ENCODE measurements at regions not wholly inside any gene's neighbourhood (a gene's known extent, or its start where the extent isn't known, plus 50 kb on each side); places are given as distances from the start of the nearest gene placed in this dataset.

DNA sequence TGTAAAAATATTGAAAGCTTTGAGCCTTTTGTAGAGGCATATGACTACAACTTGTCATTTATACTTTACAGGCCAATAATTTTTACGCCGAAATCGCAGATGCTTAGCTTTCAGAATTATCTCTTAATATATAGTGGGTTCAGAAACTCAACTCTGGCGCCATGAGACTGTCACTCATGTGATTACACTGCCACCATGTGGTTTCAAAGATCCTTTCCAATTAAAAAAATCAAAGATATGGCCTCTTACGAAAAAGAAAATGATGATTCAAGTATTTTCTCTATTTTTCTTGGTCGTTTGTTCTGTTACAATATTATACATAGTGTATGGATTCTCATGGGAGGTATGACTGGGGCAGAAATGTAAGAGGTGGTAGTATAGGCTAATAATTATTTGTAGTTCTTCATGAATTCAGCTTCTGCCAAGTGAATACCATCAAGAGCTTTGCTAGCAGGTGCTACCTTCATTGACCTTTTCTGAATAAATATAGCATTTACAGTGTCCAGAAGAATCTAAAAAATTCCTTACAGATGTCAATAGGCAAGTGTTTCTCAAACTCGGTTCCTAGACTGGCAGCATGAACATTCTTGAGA, 751.7 kb upstream of the GOLIM4 start:
- peak; percentile 58 for DNase-seq (ENCODE audit: low spot score)

- no peak for DNase-seq (ENCODE audit: low spot score)
Measured at GRCh38 chr3:168844894-168845482, 749.3 kb upstream of the GOLIM4 start.

DNA sequence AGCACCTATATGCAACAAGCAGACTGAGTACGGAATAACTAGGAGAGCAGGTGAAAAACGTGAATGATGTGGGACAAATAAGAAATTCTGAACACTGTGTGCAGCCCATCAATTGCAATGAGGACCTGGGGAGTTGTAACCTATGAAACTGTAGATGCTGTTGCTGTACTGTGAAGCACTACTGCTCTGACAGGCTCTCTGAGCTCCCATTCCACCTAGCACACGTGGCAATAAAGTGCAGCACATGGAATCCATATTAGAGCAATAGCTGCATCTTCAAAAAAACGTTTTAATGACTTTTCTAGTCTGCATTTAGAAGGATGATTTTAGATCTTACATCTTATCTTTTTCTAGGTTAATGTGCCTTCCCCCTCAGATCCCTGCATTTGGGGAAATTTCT, 748.7 kb upstream of the GOLIM4 start:
- DNase-seq (ENCODE audit: low spot score), result no peak

DNA sequence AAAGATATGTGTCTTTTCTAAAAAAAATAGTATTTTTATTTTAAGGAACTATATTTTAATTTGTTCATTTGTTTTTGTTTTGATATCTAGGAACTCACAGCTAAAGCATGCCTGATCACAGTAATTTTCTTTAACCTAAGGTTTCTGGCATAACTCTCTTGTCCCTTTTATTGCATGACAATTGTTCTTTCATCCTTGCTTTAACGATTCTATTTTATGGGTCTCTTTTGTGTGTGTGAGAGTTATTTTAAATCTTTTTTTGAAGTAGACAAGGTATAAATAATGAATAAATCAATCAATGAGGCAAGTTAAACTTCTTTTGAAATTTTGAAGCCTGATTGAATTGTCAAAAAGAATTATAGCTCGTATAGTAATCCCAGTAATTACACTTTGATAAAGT, 747.8 kb upstream of the GOLIM4 start:
- DNase-seq (ENCODE audit: low spot score), result no peak

DNA sequence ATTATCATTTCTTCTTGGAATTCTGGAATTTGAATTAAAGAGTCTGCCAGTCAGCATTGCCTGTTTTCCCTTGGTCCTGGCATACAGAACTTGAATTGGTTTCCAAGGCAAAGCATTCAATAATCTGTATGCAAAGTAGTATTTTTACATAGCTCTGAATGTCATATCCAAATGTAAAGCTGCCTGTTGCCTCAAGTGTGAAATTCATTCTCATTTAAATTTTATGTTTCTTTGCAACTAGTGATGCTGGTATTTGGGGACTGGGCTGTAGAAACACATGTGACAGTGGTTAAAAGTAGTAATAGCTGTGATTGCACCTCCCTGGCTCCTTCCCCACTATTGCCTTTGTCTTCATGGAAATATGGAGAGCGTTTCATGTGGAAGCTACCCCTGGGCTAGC, 743.9 kb upstream of the GOLIM4 start:
- DNase-seq (ENCODE audit: low spot score), result no peak

DNA sequence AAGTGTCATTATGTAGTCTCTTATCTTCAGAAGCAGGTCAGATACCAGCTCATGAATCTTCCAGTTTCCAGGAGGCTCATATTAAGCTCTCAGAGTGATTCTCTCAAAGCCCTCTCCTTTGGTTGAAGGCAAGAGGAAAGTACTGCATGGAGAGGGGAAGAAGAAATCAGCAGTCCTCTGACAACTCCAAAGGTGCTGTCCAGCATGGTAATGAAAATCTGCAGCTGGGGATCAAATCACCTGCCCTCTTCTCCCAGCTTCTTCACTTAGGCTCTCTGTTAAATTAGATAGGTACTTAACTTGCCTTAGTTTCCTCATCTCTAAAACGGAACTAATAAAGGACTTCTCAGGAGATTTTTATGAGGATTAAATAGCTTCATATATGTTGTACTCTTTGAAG, 738.8 kb upstream of the GOLIM4 start:
- no peak for DNase-seq (ENCODE audit: low spot score)

DNA sequence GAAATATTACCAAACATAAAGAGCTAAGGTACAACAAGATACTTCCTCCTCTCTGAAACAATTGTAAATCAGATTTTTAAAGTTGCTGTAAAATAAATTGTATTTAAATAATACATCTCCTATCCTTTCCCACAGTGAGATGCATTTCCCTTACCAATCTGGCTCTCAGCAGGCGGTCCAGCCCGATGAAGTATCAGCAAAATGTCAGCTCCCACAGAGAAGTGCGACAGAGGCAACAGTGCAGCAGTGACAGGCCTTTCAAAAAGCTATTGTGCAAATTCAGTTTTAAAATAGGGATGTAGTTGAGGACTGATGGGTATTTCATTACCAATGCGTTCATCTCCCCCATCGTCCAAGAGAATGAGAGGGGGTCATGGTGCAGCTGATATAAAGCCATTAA, 733.2 kb upstream of the GOLIM4 start:
- no peak for DNase-seq (ENCODE audit: low spot score)

GRCh38 chr3:168828536-168828935, 732.8 kb upstream of the GOLIM4 start:
- no peak for DNase-seq (ENCODE audit: low spot score)

DNA sequence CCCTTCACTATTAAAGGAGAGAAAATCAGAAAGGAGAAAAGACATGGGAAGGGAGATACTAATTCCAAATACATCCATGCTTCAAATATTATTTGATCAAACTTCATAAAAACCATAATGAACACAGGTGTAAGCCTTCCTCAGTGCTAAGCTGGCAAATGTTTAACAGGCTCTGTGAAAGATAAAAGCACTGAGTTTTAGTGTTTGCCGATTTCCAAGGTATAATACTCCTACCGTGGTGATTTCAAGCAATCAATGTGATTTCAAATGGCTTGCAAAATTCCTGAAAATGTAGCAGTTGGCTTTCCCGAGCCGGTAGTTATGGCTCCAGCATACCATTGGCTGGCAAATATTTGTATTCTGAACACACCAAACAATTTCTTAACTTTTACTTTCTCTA, 732.3 kb upstream of the GOLIM4 start:
- no peak for DNase-seq (ENCODE audit: low spot score)

- no peak for DNase-seq (ENCODE audit: low spot score)
Measured at GRCh38 chr3:168824107-168824506, 728.4 kb upstream of the GOLIM4 start.

- no peak for DNase-seq (ENCODE audit: low spot score)
Measured at GRCh38 chr3:168823466-168823865, 727.7 kb upstream of the GOLIM4 start.

GRCh38 chr3:168820810-168821415, 725.2 kb upstream of the GOLIM4 start:
- DNase-seq (ENCODE audit: low spot score), result no peak

GRCh38 chr3:168817177-168817576, 721.5 kb upstream of the GOLIM4 start:
- DNase-seq (ENCODE audit: low spot score), result no peak

DNA sequence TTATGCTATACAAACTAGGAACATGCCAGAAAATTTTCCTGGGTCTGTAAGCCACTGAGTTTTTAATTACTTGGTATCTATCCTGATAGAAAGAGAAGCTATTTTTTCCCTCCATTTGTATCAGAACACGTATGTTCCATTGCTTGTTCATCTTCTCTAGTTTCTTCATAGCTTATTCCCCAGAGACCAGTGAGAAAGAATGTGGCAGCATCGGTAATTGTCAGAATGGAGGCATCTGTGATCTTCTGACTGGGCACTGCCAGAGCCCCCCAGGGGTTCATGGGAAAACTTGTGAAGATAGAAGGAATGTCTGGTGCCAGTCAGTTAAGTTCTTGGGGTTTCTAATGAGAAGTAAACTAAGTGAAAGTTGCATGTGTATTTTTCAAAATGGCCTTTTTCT, 720.2 kb upstream of the GOLIM4 start:
- no peak for DNase-seq (ENCODE audit: low spot score)

GRCh38 chr3:168813225-168813802, 717.6 kb upstream of the GOLIM4 start:
- no peak for DNase-seq (ENCODE audit: low spot score)

DNA sequence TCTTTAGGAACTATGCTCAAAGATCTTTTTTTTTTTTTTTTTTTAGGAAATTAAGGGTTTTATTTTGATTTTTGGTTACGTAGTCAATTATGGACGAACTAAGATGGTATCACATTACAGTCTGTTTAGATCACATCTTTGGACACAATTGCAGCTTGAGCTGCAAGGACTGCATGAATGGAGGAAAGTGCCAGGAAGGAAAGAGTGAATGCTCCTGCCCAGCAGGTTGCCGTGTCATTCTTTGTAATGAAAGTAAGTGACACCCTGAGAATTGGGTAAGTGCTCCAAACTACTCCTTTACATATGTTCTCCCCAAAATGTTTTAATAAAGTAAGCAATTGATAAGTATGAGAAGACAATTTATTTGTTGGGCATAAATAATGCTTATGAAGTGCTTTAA, 716.5 kb upstream of the GOLIM4 start:
- no peak for DNase-seq (ENCODE audit: low spot score)

- no peak for DNase-seq (ENCODE audit: low spot score)
Measured at GRCh38 chr3:168808596-168808995, 712.9 kb upstream of the GOLIM4 start.

- DNase-seq (ENCODE audit: low spot score), result no peak
Measured at GRCh38 chr3:168807448-168807847, 711.7 kb upstream of the GOLIM4 start.

- no peak for DNase-seq (ENCODE audit: low spot score)
Measured at GRCh38 chr3:168806871-168807270, 711.1 kb upstream of the GOLIM4 start.

GRCh38 chr3:168803536-168803935, 707.8 kb upstream of the GOLIM4 start:
- no peak for DNase-seq (ENCODE audit: low spot score)

GRCh38 chr3:168802766-168803165, 707.0 kb upstream of the GOLIM4 start:
- DNase-seq (ENCODE audit: low spot score), result no peak

- no peak for DNase-seq (ENCODE audit: low spot score)
Measured at GRCh38 chr3:168801794-168802193, 706.1 kb upstream of the GOLIM4 start.

DNA sequence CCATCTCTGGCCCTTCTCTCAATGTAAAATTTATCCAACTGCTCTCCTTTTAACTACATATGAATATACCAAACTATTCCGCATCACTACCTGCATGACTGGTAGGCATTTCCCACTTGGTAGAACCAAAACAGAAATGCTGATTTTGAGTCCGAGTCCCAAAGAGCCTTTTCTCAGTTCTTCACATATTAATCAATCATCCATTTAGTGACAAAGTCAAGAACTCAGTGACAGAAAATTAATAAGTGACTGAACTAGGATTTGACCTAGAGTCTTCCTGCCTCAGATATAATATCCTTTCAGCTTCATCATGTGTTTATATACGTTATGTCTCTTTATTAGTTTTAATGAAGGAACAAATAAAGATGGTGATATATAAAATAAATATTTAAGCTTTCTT, 700.6 kb upstream of the GOLIM4 start:
- no peak for DNase-seq (ENCODE audit: low spot score)
